GM23338 (cell line): ENCODE measurements at regions not wholly inside any gene's neighbourhood (a gene's known extent, or its start where the extent isn't known, plus 50 kb on each side); places are given as distances from the start of the nearest gene placed in this dataset.

ENCODE experiments used
- ATAC-seq: fragments of 200-7000 bp; cut with Tn5 transposase; 3 replicates; pipeline ENCODE4 v1.9.1; 2020
- DNase-seq: peaks from one replicate; pipeline ENCODE4 v3.0.0-alpha.2; 2015; ENCODE audit warnings: low spot score
- H2AFZ ChIP-seq: fragments of 200-600 bp; sonication (generic); 2 replicates; pipeline ENCODE4 v1.8.0; 2016; ENCODE audit warnings: antibody characterized with exemption, mild to moderate bottlenecking, moderate library complexity
- H3F3A ChIP-seq: fragments of 200-600 bp; sonication (generic); replicated peaks from 2 replicates; pipeline ENCODE4 v1.8.0; 2017; ENCODE audit warnings: antibody characterized with exemption, mixed run types, low read depth
- H3K27ac ChIP-seq: fragments of 200-600 bp; sonication (generic); 2 replicates; pipeline ENCODE4 v1.6.1; 2016; ENCODE audit warnings: low read depth
- H3K27me3 ChIP-seq: fragments of 200-600 bp; sonication (generic); 2 replicates; pipeline ENCODE4 v1.8.0; 2016; ENCODE audit warnings: mild to moderate bottlenecking, mixed run types, moderate library complexity; ENCODE audit not compliant: insufficient read depth
- H3K36me3 ChIP-seq: fragments of 200-600 bp; sonication (generic); 2 replicates; pipeline ENCODE4 v1.8.0; 2016; ENCODE audit warnings: mild to moderate bottlenecking; ENCODE audit not compliant: insufficient read depth
- H3K4me1 ChIP-seq: fragments of 200-600 bp; sonication (generic); 2 replicates; pipeline ENCODE4 v1.8.0; 2016; ENCODE audit warnings: mild to moderate bottlenecking, moderate library complexity; ENCODE audit not compliant: insufficient read depth
- H3K4me2 ChIP-seq: fragments of 200-600 bp; sonication (generic); 2 replicates; pipeline ENCODE4 v1.7.1; 2017; ENCODE audit warnings: mixed run types
- H3K4me3 ChIP-seq: fragments of 200-600 bp; sonication (generic); 2 replicates; pipeline ENCODE4 v1.6.1; 2016; ENCODE audit warnings: mixed run types
- H3K79me2 ChIP-seq: fragments of 200-600 bp; sonication (generic); replicated peaks from 2 replicates; pipeline ENCODE4 v1.8.0; 2017; ENCODE audit warnings: mild to moderate bottlenecking; ENCODE audit not compliant: insufficient read depth
- H3K9me2 ChIP-seq: fragments of 200-600 bp; sonication (generic); 2 replicates; pipeline ENCODE4 v1.8.0; 2017; ENCODE audit not compliant: insufficient read depth
- H4K20me1 ChIP-seq: fragments of 200-600 bp; sonication (generic); replicated peaks from 2 replicates; pipeline ENCODE4 v1.8.0; 2017; ENCODE audit warnings: mild to moderate bottlenecking; ENCODE audit not compliant: insufficient read depth
- H3K27ac Mint-ChIP-seq: 2 replicates; pipeline ENCODE4 v1.8.0; 2020; ENCODE audit warnings: inconsistent platforms, mild to moderate bottlenecking, moderate library complexity, mixed read lengths
- H3K27me3 Mint-ChIP-seq: 3 replicates; pipeline ENCODE4 v1.8.0; 2022; ENCODE audit warnings: low read depth, mild to moderate bottlenecking, moderate library complexity, mixed read lengths, inconsistent platforms; ENCODE audit not compliant: insufficient read depth, poor library complexity
- H3K36me3 Mint-ChIP-seq: 3 replicates; pipeline ENCODE4 v1.8.0; 2021; ENCODE audit warnings: low read depth, mild to moderate bottlenecking, inconsistent platforms, moderate library complexity, mixed read lengths
- H3K4me1 Mint-ChIP-seq: 3 replicates; pipeline ENCODE4 v1.8.0; 2020; ENCODE audit warnings: mild to moderate bottlenecking, inconsistent platforms, mixed read lengths
- H3K4me3 Mint-ChIP-seq: 3 replicates; pipeline ENCODE4 v1.8.0; 2021; ENCODE audit warnings: moderate library complexity, mild to moderate bottlenecking, inconsistent platforms, mixed read lengths
- H3K9me3 Mint-ChIP-seq: 3 replicates; pipeline ENCODE4 v1.8.0; 2020; ENCODE audit warnings: moderate library complexity, mild to moderate bottlenecking, inconsistent platforms, mixed read lengths
- CREB1 ChIP-seq: fragments of 250-450 bp; sonication (Bioruptor Pico); IDR thresholded peaks from 2 replicates; pipeline ENCODE4 v1.5.0; 2020; ENCODE audit warnings: low read depth, mild to moderate bottlenecking, moderate library complexity
- NANOG ChIP-seq: IDR thresholded peaks from 2 replicates; pipeline ENCODE4 v1.6.1; 2016; ENCODE audit warnings: antibody characterized with exemption, borderline replicate concordance
- TF ChIP-seq, protein P1 (sequence below): IDR thresholded peaks from one replicate; pipeline ENCODE4 v1.6.1; 2018; ENCODE audit warnings: antibody characterized with exemption; ENCODE audit not compliant: unreplicated experiment
- TF ChIP-seq, protein P2 (sequence below): fragments of 250-450 bp; sonication (Bioruptor Pico); IDR thresholded peaks from 2 replicates; pipeline ENCODE4 v1.5.0; 2020; ENCODE audit warnings: mild to moderate bottlenecking, moderate library complexity
- TF ChIP-seq, protein P3 (sequence below): IDR thresholded peaks from 2 replicates; pipeline ENCODE4 v1.6.1; 2016; ENCODE audit warnings: antibody characterized with exemption
- TF ChIP-seq, protein P4 (sequence below), 2 experiments: fragments of 200-600 bp in 1 of 2; sonication (generic) in 1 of 2; conservative IDR thresholded peaks; 2 replicates each; pipeline versions ENCODE4 v1.5.1 to v1.6.1; 2016 to 2017; ENCODE audit warnings: antibody characterized with exemption in 2 of 2, low read depth in 2 of 2, mild to moderate bottlenecking in 2 of 2, moderate library complexity in 1 of 2

DNA sequence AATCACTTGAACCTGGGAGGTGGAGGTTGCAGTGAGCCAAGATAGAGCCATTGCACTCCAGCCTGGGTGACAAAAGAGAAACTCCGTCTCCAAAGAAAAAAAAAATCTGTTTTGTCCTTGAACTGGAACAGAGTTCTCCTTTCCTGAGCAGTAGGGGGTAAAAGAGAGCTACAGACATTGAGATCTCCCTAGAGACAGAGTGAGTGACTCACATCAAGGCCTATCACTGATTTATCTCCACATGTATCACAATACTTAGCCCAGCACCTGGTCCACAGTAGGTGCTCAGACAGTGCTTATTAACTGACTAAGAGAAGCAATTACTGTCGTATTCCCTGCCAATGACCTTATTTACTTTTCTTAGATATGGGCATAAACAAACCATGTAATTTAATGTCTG lies 354.1 kb upstream of the C1orf87 start (continued):
- TF ChIP-seq, protein P1, sequence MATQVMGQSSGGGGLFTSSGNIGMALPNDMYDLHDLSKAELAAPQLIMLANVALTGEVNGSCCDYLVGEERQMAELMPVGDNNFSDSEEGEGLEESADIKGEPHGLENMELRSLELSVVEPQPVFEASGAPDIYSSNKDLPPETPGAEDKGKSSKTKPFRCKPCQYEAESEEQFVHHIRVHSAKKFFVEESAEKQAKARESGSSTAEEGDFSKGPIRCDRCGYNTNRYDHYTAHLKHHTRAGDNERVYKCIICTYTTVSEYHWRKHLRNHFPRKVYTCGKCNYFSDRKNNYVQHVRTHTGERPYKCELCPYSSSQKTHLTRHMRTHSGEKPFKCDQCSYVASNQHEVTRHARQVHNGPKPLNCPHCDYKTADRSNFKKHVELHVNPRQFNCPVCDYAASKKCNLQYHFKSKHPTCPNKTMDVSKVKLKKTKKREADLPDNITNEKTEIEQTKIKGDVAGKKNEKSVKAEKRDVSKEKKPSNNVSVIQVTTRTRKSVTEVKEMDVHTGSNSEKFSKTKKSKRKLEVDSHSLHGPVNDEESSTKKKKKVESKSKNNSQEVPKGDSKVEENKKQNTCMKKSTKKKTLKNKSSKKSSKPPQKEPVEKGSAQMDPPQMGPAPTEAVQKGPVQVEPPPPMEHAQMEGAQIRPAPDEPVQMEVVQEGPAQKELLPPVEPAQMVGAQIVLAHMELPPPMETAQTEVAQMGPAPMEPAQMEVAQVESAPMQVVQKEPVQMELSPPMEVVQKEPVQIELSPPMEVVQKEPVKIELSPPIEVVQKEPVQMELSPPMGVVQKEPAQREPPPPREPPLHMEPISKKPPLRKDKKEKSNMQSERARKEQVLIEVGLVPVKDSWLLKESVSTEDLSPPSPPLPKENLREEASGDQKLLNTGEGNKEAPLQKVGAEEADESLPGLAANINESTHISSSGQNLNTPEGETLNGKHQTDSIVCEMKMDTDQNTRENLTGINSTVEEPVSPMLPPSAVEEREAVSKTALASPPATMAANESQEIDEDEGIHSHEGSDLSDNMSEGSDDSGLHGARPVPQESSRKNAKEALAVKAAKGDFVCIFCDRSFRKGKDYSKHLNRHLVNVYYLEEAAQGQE: no peak
- TF ChIP-seq CREB1 (CRISPR knock-in tag) (no peak), NANOG (no peak)
- TF ChIP-seq, protein P2, sequence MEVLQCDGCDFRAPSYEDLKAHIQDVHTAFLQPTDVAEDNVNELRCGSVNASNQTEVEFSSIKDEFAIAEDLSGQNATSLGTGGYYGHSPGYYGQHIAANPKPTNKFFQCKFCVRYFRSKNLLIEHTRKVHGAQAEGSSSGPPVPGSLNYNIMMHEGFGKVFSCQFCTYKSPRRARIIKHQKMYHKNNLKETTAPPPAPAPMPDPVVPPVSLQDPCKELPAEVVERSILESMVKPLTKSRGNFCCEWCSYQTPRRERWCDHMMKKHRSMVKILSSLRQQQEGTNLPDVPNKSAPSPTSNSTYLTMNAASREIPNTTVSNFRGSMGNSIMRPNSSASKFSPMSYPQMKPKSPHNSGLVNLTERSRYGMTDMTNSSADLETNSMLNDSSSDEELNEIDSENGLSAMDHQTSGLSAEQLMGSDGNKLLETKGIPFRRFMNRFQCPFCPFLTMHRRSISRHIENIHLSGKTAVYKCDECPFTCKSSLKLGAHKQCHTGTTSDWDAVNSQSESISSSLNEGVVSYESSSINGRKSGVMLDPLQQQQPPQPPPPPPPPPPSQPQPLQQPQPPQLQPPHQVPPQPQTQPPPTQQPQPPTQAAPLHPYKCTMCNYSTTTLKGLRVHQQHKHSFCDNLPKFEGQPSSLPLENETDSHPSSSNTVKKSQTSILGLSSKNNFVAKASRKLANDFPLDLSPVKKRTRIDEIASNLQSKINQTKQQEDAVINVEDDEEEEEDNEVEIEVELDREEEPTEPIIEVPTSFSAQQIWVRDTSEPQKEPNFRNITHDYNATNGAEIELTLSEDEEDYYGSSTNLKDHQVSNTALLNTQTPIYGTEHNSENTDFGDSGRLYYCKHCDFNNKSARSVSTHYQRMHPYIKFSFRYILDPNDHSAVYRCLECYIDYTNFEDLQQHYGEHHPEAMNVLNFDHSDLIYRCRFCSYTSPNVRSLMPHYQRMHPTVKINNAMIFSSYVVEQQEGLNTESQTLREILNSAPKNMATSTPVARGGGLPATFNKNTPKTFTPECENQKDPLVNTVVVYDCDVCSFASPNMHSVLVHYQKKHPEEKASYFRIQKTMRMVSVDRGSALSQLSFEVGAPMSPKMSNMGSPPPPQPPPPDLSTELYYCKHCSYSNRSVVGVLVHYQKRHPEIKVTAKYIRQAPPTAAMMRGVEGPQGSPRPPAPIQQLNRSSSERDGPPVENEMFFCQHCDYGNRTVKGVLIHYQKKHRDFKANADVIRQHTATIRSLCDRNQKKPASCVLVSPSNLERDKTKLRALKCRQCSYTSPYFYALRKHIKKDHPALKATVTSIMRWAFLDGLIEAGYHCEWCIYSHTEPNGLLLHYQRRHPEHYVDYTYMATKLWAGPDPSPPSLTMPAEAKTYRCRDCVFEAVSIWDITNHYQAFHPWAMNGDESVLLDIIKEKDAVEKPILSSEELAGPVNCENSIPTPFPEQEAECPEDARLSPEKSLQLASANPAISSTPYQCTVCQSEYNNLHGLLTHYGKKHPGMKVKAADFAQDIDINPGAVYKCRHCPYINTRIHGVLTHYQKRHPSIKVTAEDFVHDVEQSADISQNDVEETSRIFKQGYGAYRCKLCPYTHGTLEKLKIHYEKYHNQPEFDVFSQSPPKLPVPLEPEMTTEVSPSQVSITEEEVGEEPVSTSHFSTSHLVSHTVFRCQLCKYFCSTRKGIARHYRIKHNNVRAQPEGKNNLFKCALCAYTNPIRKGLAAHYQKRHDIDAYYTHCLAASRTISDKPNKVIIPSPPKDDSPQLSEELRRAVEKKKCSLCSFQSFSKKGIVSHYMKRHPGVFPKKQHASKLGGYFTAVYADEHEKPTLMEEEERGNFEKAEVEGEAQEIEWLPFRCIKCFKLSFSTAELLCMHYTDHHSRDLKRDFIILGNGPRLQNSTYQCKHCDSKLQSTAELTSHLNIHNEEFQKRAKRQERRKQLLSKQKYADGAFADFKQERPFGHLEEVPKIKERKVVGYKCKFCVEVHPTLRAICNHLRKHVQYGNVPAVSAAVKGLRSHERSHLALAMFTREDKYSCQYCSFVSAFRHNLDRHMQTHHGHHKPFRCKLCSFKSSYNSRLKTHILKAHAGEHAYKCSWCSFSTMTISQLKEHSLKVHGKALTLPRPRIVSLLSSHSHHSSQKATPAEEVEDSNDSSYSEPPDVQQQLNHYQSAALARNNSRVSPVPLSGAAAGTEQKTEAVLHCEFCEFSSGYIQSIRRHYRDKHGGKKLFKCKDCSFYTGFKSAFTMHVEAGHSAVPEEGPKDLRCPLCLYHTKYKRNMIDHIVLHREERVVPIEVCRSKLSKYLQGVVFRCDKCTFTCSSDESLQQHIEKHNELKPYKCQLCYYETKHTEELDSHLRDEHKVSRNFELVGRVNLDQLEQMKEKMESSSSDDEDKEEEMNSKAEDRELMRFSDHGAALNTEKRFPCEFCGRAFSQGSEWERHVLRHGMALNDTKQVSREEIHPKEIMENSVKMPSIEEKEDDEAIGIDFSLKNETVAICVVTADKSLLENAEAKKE: no peak

DNA sequence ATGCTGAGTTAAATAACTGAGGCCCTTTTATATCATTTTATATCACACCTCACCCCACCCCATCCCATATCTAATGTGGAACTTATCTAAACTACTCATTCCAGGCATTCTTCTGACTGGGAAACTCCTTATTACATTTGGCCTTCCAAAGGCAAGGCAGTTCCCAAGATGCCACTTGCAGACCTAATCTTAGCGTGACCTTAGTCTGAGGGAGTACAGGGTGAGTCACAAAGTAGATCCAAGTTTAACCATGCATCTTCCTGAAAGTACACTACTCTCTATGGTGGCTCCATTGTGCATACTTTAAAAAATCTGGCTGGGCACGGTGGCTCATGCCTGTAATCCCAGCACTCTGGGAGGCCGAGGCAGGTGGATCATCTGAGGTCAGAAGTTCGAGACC lies 353.6 kb upstream of the C1orf87 start:
- H3K36me3 ChIP-seq: no peaks in the 10 kb centered on the region
- no peaks in the 10 kb centered on the region for H3K79me2 ChIP-seq
- H3K4me1 ChIP-seq: no peaks in the 10 kb centered on the region
- H3K27ac ChIP-seq: no peak overlapping the region
- no peak overlapping the region for H3K4me3 ChIP-seq
- H4K20me1 ChIP-seq: no peaks in the 10 kb centered on the region
- no peaks in the 10 kb centered on the region for H3K9me2 ChIP-seq
- no peak overlapping the region for H3K4me3 Mint-ChIP-seq
- ATAC-seq: no peak
- H2AFZ ChIP-seq: no peak overlapping the region
- DNase-seq: no peak
- no peak overlapping the region for H3K4me2 ChIP-seq
- H3F3A ChIP-seq: no peaks in the 10 kb centered on the region
- no peaks in the 10 kb centered on the region for H3K4me1 Mint-ChIP-seq
- H3K27me3 Mint-ChIP-seq: no peaks in the 10 kb centered on the region
- no peaks in the 10 kb centered on the region for H3K36me3 Mint-ChIP-seq
- H3K27ac Mint-ChIP-seq: no peak overlapping the region
- H3K27me3 ChIP-seq: no peaks in the 10 kb centered on the region
- H3K9me3 Mint-ChIP-seq: no peaks in the 10 kb centered on the region
- TF ChIP-seq, protein P3, sequence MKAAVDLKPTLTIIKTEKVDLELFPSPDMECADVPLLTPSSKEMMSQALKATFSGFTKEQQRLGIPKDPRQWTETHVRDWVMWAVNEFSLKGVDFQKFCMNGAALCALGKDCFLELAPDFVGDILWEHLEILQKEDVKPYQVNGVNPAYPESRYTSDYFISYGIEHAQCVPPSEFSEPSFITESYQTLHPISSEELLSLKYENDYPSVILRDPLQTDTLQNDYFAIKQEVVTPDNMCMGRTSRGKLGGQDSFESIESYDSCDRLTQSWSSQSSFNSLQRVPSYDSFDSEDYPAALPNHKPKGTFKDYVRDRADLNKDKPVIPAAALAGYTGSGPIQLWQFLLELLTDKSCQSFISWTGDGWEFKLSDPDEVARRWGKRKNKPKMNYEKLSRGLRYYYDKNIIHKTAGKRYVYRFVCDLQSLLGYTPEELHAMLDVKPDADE: no peak
- TF ChIP-seq, protein P4, sequence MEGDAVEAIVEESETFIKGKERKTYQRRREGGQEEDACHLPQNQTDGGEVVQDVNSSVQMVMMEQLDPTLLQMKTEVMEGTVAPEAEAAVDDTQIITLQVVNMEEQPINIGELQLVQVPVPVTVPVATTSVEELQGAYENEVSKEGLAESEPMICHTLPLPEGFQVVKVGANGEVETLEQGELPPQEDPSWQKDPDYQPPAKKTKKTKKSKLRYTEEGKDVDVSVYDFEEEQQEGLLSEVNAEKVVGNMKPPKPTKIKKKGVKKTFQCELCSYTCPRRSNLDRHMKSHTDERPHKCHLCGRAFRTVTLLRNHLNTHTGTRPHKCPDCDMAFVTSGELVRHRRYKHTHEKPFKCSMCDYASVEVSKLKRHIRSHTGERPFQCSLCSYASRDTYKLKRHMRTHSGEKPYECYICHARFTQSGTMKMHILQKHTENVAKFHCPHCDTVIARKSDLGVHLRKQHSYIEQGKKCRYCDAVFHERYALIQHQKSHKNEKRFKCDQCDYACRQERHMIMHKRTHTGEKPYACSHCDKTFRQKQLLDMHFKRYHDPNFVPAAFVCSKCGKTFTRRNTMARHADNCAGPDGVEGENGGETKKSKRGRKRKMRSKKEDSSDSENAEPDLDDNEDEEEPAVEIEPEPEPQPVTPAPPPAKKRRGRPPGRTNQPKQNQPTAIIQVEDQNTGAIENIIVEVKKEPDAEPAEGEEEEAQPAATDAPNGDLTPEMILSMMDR (conservative IDR thresholded peaks at IDR 0.05; ENCODE audit: low read depth in 2 of 2): no peak
